ENCODE measurements at regions not wholly inside any gene's neighbourhood (a gene's known extent, or its start where the extent isn't known, plus 50 kb on each side); places are given as distances from the start of the nearest gene placed in this dataset.
"Not testable (repeated sequence)": the region's sequence is repeated elsewhere in the genome, so short reads cannot be mapped to it uniquely, and the experiment has no call there.

- no peak overlapping the region for H3K4me3 Mint-ChIP-seq (ENCODE audit: unreplicated experiment)
- peaks cover 3% of the 10 kb centered on the region for H3K4me1 Mint-ChIP-seq (ENCODE audit: unreplicated experiment)
- DNase-seq (ENCODE audit: low spot score): no peak
- no peak for TF ChIP-seq CTCF (IDR thresholded peaks at IDR 0.05; ENCODE audit: unreplicated experiment)
- H3K27ac Mint-ChIP-seq (ENCODE audit: unreplicated experiment): no peak overlapping the region
- H3K36me3 Mint-ChIP-seq (ENCODE audit: low read depth, unreplicated experiment): peaks cover 7% of the 10 kb centered on the region
- H3K27me3 Mint-ChIP-seq (ENCODE audit: unreplicated experiment): peaks cover 1% of the 10 kb centered on the region
- peaks cover 31% of the 10 kb centered on the region for H3K9me3 Mint-ChIP-seq (ENCODE audit: unreplicated experiment)
These were observed 239.0 kb downstream of the SQOR start for GRCh38 chr15:45873781-45874180.

GRCh38 chr15:45874566-45874965 is 239.7 kb downstream of the SQOR start:
- not testable (repeated sequence) for H3K36me3 Mint-ChIP-seq (ENCODE audit: low read depth, unreplicated experiment); H3K27me3 Mint-ChIP-seq (ENCODE audit: unreplicated experiment); H3K4me3 Mint-ChIP-seq (ENCODE audit: unreplicated experiment); H3K4me1 Mint-ChIP-seq (ENCODE audit: unreplicated experiment); DNase-seq (ENCODE audit: low spot score)
- H3K9me3 Mint-ChIP-seq (ENCODE audit: unreplicated experiment): peaks cover 31% of the 10 kb centered on the region
- peak overlapping the region; percentile 2 for H3K27ac Mint-ChIP-seq (ENCODE audit: unreplicated experiment)

- TF ChIP-seq CTCF (IDR thresholded peaks at IDR 0.05; ENCODE audit: unreplicated experiment): no peak
- no peak for DNase-seq (ENCODE audit: low spot score)
- H3K4me1 Mint-ChIP-seq (ENCODE audit: unreplicated experiment): no peaks in the 10 kb centered on the region
- H3K9me3 Mint-ChIP-seq (ENCODE audit: unreplicated experiment): peaks cover 14% of the 10 kb centered on the region
- no peak overlapping the region for H3K27ac Mint-ChIP-seq (ENCODE audit: unreplicated experiment)
- no peaks in the 10 kb centered on the region for H3K27me3 Mint-ChIP-seq (ENCODE audit: unreplicated experiment)
- peaks cover 8% of the 10 kb centered on the region for H3K36me3 Mint-ChIP-seq (ENCODE audit: low read depth, unreplicated experiment)
- no peak overlapping the region for H3K4me3 Mint-ChIP-seq (ENCODE audit: unreplicated experiment)
These were observed 249.5 kb downstream of the SQOR start for GRCh38 chr15:45884289-45884688.

- Mint-ChIP-seq H3K27ac (ENCODE audit: unreplicated experiment) (no peak overlapping the region), H3K36me3 (ENCODE audit: low read depth, unreplicated experiment) (peaks cover 8% of the 10 kb centered on the region), H3K4me3 (ENCODE audit: unreplicated experiment) (no peak overlapping the region), H3K27me3 (ENCODE audit: unreplicated experiment) (no peaks in the 10 kb centered on the region), H3K9me3 (ENCODE audit: unreplicated experiment) (peaks cover 14% of the 10 kb centered on the region), H3K4me1 (ENCODE audit: unreplicated experiment) (no peaks in the 10 kb centered on the region)
- DNase-seq (ENCODE audit: low spot score): no peak
- TF ChIP-seq CTCF (IDR thresholded peaks at IDR 0.05; ENCODE audit: unreplicated experiment): no peak
These were observed 250.1 kb downstream of the SQOR start for GRCh38 chr15:45884755-45885445.

GRCh38 chr15:45885801-45886200 is 251.0 kb downstream of the SQOR start:
- peaks cover 8% of the 10 kb centered on the region for H3K36me3 Mint-ChIP-seq (ENCODE audit: low read depth, unreplicated experiment)
- H3K27me3 Mint-ChIP-seq (ENCODE audit: unreplicated experiment): peaks cover 2% of the 10 kb centered on the region
- H3K4me1 Mint-ChIP-seq (ENCODE audit: unreplicated experiment): no peaks in the 10 kb centered on the region
- no peak for TF ChIP-seq CTCF (IDR thresholded peaks at IDR 0.05; ENCODE audit: unreplicated experiment)
- no peak overlapping the region for H3K4me3 Mint-ChIP-seq (ENCODE audit: unreplicated experiment)
- no peak for DNase-seq (ENCODE audit: low spot score)
- no peak overlapping the region for H3K27ac Mint-ChIP-seq (ENCODE audit: unreplicated experiment)
- peaks cover 14% of the 10 kb centered on the region for H3K9me3 Mint-ChIP-seq (ENCODE audit: unreplicated experiment)

Measured in endothelial cell (in vitro differentiated cells).